ENCODE measurements at regions not wholly inside any gene's neighbourhood (a gene's known extent, or its start where the extent isn't known, plus 50 kb on each side); places are given as distances from the start of the nearest gene placed in this dataset.

DNA sequence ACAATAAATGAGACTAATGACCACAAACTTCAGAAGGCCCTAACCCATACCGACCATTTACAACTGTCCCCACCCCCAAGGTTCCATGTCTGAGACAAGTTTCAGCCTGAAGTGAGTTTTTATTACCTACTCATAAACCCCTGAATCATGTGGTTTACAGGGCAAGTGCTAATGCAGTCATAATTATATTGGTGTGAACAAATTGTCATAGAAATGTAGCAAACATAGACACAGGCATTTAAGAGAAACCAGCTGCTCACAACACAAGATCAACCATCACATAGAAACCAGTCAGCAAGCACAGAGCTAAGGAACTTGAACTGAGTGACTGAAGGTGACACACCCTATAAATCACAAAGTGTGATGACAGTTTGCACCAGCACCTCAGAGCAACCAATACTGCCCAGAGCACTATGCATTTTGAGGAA, 173.8 kb upstream of the MID1 start:
- H2AFZ ChIP-seq (replicated peaks; ENCODE audit: low read length, poor library complexity): no peak overlapping the region
- H3K9me3 ChIP-seq (ENCODE audit: control insufficient read depth, insufficient read depth, low read length): no peaks in the 10 kb centered on the region
- H4K91ac ChIP-seq (ENCODE audit: insufficient read depth, low read depth, low read length): no peak overlapping the region
- H3K36me3 ChIP-seq (ENCODE audit: control insufficient read depth, insufficient read depth, low read length): no peaks in the 10 kb centered on the region
- H2AK9ac ChIP-seq (replicated peaks; ENCODE audit: low read depth, low read length, poor library complexity): no peak overlapping the region
- H3K4me3 ChIP-seq (ENCODE audit: insufficient read depth, low read depth, low read length): no peak overlapping the region
- H2BK120ac ChIP-seq (ENCODE audit: low read depth, low read length): no peak overlapping the region
- intact Hi-C loops (cut with micrococcal nuclease): no loop called here
- no peak for ATAC-seq (ENCODE audit: low read depth)
- H2BK5ac ChIP-seq (ENCODE audit: low read depth, low read length, poor library complexity, severe bottlenecking): no peak overlapping the region
- DNase-seq: no peak
- H3K4me1 ChIP-seq (ENCODE audit: control insufficient read depth, insufficient read depth, low read length): peaks cover 4% of the 10 kb centered on the region
- no TSS peak for BruUV-seq (replicated peaks)
- no peaks in the 10 kb centered on the region for H3K79me1 ChIP-seq (ENCODE audit: low read depth in 1 of 2, low read length in 2 of 2)
- no peak overlapping the region for H3K18ac ChIP-seq (ENCODE audit: low read depth, low read length)
- H3K23ac ChIP-seq (ENCODE audit: low read depth, low read length): no peak overlapping the region
- no peak overlapping the region for H3K9ac ChIP-seq (ENCODE audit: low read depth, low read length)
- H4K8ac ChIP-seq (ENCODE audit: low read depth in 2 of 2, low read length in 2 of 2): no peak overlapping the region
- H4K5ac ChIP-seq (ENCODE audit: low read depth, low read length): no peak overlapping the region
- no peaks in the 10 kb centered on the region for H3K9me1 ChIP-seq (ENCODE audit: insufficient read depth, low read length)
- TF ChIP-seq CEBPB (IDR thresholded peaks at IDR 0.05; ENCODE audit: low read depth, low read length) (no peak), RFX5 (IDR thresholded peaks at IDR 0.05; ENCODE audit: low read depth, low read length) (no peak), BHLHE40 (IDR thresholded peaks at IDR 0.05; ENCODE audit: low read depth, low read length) (no peak), NFE2L2 (IDR thresholded peaks at IDR 0.05; ENCODE audit: low read depth, low read length) (no peak), CHD1 (IDR thresholded peaks at IDR 0.05; ENCODE audit: low read depth, low read length) (no peak), MAFK (IDR thresholded peaks at IDR 0.05; ENCODE audit: low read depth, low read length) (no peak)
- TF ChIP-seq, protein P1, sequence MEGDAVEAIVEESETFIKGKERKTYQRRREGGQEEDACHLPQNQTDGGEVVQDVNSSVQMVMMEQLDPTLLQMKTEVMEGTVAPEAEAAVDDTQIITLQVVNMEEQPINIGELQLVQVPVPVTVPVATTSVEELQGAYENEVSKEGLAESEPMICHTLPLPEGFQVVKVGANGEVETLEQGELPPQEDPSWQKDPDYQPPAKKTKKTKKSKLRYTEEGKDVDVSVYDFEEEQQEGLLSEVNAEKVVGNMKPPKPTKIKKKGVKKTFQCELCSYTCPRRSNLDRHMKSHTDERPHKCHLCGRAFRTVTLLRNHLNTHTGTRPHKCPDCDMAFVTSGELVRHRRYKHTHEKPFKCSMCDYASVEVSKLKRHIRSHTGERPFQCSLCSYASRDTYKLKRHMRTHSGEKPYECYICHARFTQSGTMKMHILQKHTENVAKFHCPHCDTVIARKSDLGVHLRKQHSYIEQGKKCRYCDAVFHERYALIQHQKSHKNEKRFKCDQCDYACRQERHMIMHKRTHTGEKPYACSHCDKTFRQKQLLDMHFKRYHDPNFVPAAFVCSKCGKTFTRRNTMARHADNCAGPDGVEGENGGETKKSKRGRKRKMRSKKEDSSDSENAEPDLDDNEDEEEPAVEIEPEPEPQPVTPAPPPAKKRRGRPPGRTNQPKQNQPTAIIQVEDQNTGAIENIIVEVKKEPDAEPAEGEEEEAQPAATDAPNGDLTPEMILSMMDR (conservative IDR thresholded peaks at IDR 0.05; ENCODE audit: low read depth, low read length): no peak
- no CpG with 5 or more reads among the region's 1 CpG for WGBS, 2 experiments (ENCODE audit: extremely low coverage in 2 of 2, insufficient read length in 1 of 2)
- H3K4ac ChIP-seq (ENCODE audit: low read depth, low read length): no peak overlapping the region
- in situ Hi-C loops (cut with MboI; ENCODE audit: low sequenced_read_pairs): no loop called here
- H2BK20ac ChIP-seq (ENCODE audit: low read depth, low read length): no peak overlapping the region
- no peak overlapping the region for H2BK15ac ChIP-seq (ENCODE audit: low read depth, low read length)
- no peak overlapping the region for H3K14ac ChIP-seq (replicated peaks; ENCODE audit: low read depth, low read length)
- H3K27ac ChIP-seq (ENCODE audit: insufficient read depth, low read length): no peak overlapping the region
- dilution Hi-C loops (cut with HindIII; ENCODE audit: low sequenced_read_pairs, unreplicated experiment): no loop called here
- H3K27me3 ChIP-seq (ENCODE audit: control insufficient read depth, insufficient read depth, low read length): no peaks in the 10 kb centered on the region
- H4K20me1 ChIP-seq (ENCODE audit: insufficient read depth, low read length): no peaks in the 10 kb centered on the region
- H3K56ac ChIP-seq (ENCODE audit: extremely low read depth, insufficient read depth, low read length): no peak overlapping the region
- H2AK5ac ChIP-seq (ENCODE audit: low read depth, low read length): no peak overlapping the region
- no peak overlapping the region for H3K4me2 ChIP-seq (ENCODE audit: low read depth, low read length)
- ChIA-PET POLR2A (ENCODE audit: unreplicated experiment) (no interaction called here), CTCF (no interaction called here)
